IMR-90 (cell line): ENCODE measurements at regions not wholly inside any gene's neighbourhood (a gene's known extent, or its start where the extent isn't known, plus 50 kb on each side); places are given as distances from the start of the nearest gene placed in this dataset.

Experiments
- ATAC-seq: fragments of 200-7000 bp; cut with Tn5 transposase; 2 replicates; pipeline ENCODE4 v1.9.1; 2020; ENCODE audit warnings: low read depth, mild to moderate bottlenecking, moderate library complexity
- BruUV-seq: library from RNA; stranded (reverse); fragments of 400-500 nt; replicated peaks from 2 replicates; lab custom pipeline; 2021; lab: Mats Ljungman, UMichigan
- CTCF ChIA-PET: fragments of 300-600 bp; formaldehyde crosslinking; extraction: SDS; loops from one replicate; lab custom pipeline; 2021; ENCODE audit warnings: antibody characterized with exemption; lab: Yijun Ruan, JAX
- POLR2A ChIA-PET: fragments of 300-600 bp; sonication (Branson Sonifier 250); formaldehyde crosslinking; loops from one replicate; lab custom pipeline; 2022; ENCODE audit warnings: antibody characterized with exemption; ENCODE audit not compliant: unreplicated experiment; lab: Charles Lee
- DNase-seq: peaks from one replicate; pipeline ENCODE4 v3.0.0; 2013
- H2AFZ ChIP-seq: replicated peaks from 2 replicates; pipeline ENCODE3; 2013; ENCODE audit warnings: low read length, mild to moderate bottlenecking; ENCODE audit not compliant: poor library complexity
- H2AK5ac ChIP-seq: 2 replicates; pipeline ENCODE4 v1.6.1; 2013; ENCODE audit warnings: low read depth, low read length, inconsistent platforms
- H2AK9ac ChIP-seq: replicated peaks from 2 replicates; pipeline ENCODE3; 2013; ENCODE audit warnings: mild to moderate bottlenecking, low read depth, low read length, moderate library complexity; ENCODE audit not compliant: poor library complexity
- H2BK120ac ChIP-seq: 2 replicates; pipeline ENCODE4 v1.6.1; 2013; ENCODE audit warnings: low read depth, low read length, inconsistent platforms
- H2BK15ac ChIP-seq: 3 replicates; pipeline ENCODE4 v1.6.1; 2013; ENCODE audit warnings: low read depth, low read length, inconsistent platforms
- H2BK20ac ChIP-seq: 2 replicates; pipeline ENCODE4 v1.6.1; 2013; ENCODE audit warnings: low read depth, mild to moderate bottlenecking, inconsistent platforms, low read length, moderate library complexity
- H2BK5ac ChIP-seq: 2 replicates; pipeline ENCODE4 v1.6.1; 2013; ENCODE audit warnings: mild to moderate bottlenecking, low read depth, low read length, inconsistent platforms; ENCODE audit not compliant: poor library complexity, severe bottlenecking
- H3K14ac ChIP-seq: replicated peaks from 2 replicates; pipeline ENCODE4 v1.6.1; 2013; ENCODE audit warnings: low read depth, low read length, inconsistent platforms
- H3K18ac ChIP-seq: 2 replicates; pipeline ENCODE4 v1.6.1; 2013; ENCODE audit warnings: low read depth, low read length, control low read depth
- H3K23ac ChIP-seq: 2 replicates; pipeline ENCODE4 v1.6.1; 2013; ENCODE audit warnings: low read depth, low read length, inconsistent platforms
- H3K27ac ChIP-seq: 2 replicates; pipeline ENCODE4 v1.5.1; 2013; ENCODE audit warnings: mild to moderate bottlenecking, control low read depth, low read length; ENCODE audit not compliant: insufficient read depth
- H3K27me3 ChIP-seq: 2 replicates; pipeline ENCODE4 v1.6.1; 2013; ENCODE audit warnings: low read length; ENCODE audit not compliant: control insufficient read depth, insufficient read depth
- H3K36me3 ChIP-seq: 2 replicates; pipeline ENCODE4 v1.6.1; 2013; ENCODE audit warnings: low read length, mixed read lengths; ENCODE audit not compliant: control insufficient read depth, insufficient read depth
- H3K4ac ChIP-seq: 2 replicates; pipeline ENCODE4 v1.6.1; 2013; ENCODE audit warnings: low read depth, low read length, inconsistent platforms
- H3K4me1 ChIP-seq: 2 replicates; pipeline ENCODE4 v1.6.1; 2013; ENCODE audit warnings: low read length, mixed read lengths; ENCODE audit not compliant: control insufficient read depth, insufficient read depth
- H3K4me2 ChIP-seq: 2 replicates; pipeline ENCODE4 v1.6.1; 2013; ENCODE audit warnings: low read depth, mild to moderate bottlenecking, control low read depth, low read length, moderate library complexity
- H3K4me3 ChIP-seq: 2 replicates; pipeline ENCODE4 v1.5.1; 2013; ENCODE audit warnings: low read depth, mild to moderate bottlenecking, control low read depth, low read length, moderate library complexity; ENCODE audit not compliant: insufficient read depth
- H3K56ac ChIP-seq: 2 replicates; pipeline ENCODE4 v1.6.1; 2013; ENCODE audit warnings: low read length, inconsistent platforms; ENCODE audit not compliant: insufficient read depth; ENCODE audit errors: extremely low read depth
- H3K79me1 ChIP-seq, 2 experiments: 2 replicates each; pipeline ENCODE4 v1.6.1; 2013; ENCODE audit warnings: low read length in 2 of 2, inconsistent platforms in 1 of 2, low read depth in 1 of 2
- H3K9ac ChIP-seq: 2 replicates; pipeline ENCODE4 v1.6.1; 2013; ENCODE audit warnings: low read depth, low read length, control low read depth
- H3K9me1 ChIP-seq: 2 replicates; pipeline ENCODE4 v1.6.1; 2013; ENCODE audit warnings: low read length, inconsistent platforms; ENCODE audit not compliant: insufficient read depth
- H3K9me3 ChIP-seq: 2 replicates; pipeline ENCODE4 v1.6.1; 2013; ENCODE audit warnings: low read length; ENCODE audit not compliant: control insufficient read depth, insufficient read depth
- H4K20me1 ChIP-seq: 2 replicates; pipeline ENCODE4 v1.6.1; 2013; ENCODE audit warnings: low read length, inconsistent platforms; ENCODE audit not compliant: insufficient read depth
- H4K5ac ChIP-seq: 2 replicates; pipeline ENCODE4 v1.6.1; 2013; ENCODE audit warnings: mild to moderate bottlenecking, low read depth, low read length, control low read depth
- H4K8ac ChIP-seq, 2 experiments: 2 replicates each; pipeline ENCODE4 v1.6.1; 2013; ENCODE audit warnings: low read depth in 2 of 2, low read length in 2 of 2, control low read depth in 1 of 2, inconsistent platforms in 1 of 2
- H4K91ac ChIP-seq: 2 replicates; pipeline ENCODE4 v1.6.1; 2013; ENCODE audit warnings: low read depth, low read length, inconsistent platforms; ENCODE audit not compliant: insufficient read depth
- MAFK ChIP-seq: IDR thresholded peaks from 2 replicates; pipeline ENCODE4 v1.6.1; 2012; ENCODE audit warnings: low read depth, low read length, improper control_type of control experiment
- WGBS, 2 experiments: methylation state at CpG; one replicate each; pipeline versions ENCODE4 v1.1.5 to v1.1.7; 2013; ENCODE audit warnings: missing lambda C conversion rate in 2 of 2; ENCODE audit not compliant: insufficient read length in 1 of 2; ENCODE audit errors: extremely low coverage in 2 of 2; 5-methylcytosine and 5-hydroxymethylcytosine counted together
- dilution Hi-C: fragments of 300-500 bp; cut with HindIII; formaldehyde crosslinking; loops from one replicate; pipeline ENCODE4 v1.14.3; 2018; ENCODE audit warnings: low sequenced_read_pairs; ENCODE audit not compliant: unreplicated experiment
- in situ Hi-C: fragments of 300-500 bp; cut with MboI; formaldehyde crosslinking; loops from 3 replicates; pipeline ENCODE4 v1.14.3; 2019; ENCODE audit warnings: low sequenced_read_pairs, inconsistent platforms, mixed read lengths
- intact Hi-C: fragments of 100-400 bp; cut with micrococcal nuclease; formaldehyde crosslinking; loops from 2 replicates; pipeline ENCODE4 v1.10.0; 2022

GRCh38 chr2:126784621-126785020 is 114.1 kb upstream of the TEX51 start:
- POLR2A ChIA-PET: no interaction called here
- Histone ChIP-seq H2BK120ac (no peak overlapping the region), H3K4me3 (no peak overlapping the region), H2AFZ (no peak overlapping the region), H3K36me3 (no peaks in the 10 kb centered on the region), H4K20me1 (no peaks in the 10 kb centered on the region), H3K9me1 (no peaks in the 10 kb centered on the region), H2AK9ac (no peak overlapping the region), H3K4me1 (no peaks in the 10 kb centered on the region), H2AK5ac (no peak overlapping the region), H4K8ac (no peak overlapping the region), H4K91ac (no peak overlapping the region), H3K27me3 (peaks cover 2% of the 10 kb centered on the region; the same call in 1 of the 2 replicates), H3K27ac (no peak overlapping the region), H3K23ac (no peak overlapping the region), H3K79me1 (no peaks in the 10 kb centered on the region), H4K5ac (no peak overlapping the region), H3K18ac (no peak overlapping the region), H3K4ac (no peak overlapping the region), H3K9me3 (no peaks in the 10 kb centered on the region), H3K9ac (no peak overlapping the region), H3K14ac (no peak overlapping the region), H3K4me2 (no peak overlapping the region), H2BK15ac (no peak overlapping the region), H2BK5ac (no peak overlapping the region), H3K56ac (no peak overlapping the region), H2BK20ac (no peak overlapping the region)
- WGBS, 2 experiments: 63% methylated on average over 1 of the region's 2 CpGs; no CpG with 5 or more reads in 1 of the 2 experiments
- BruUV-seq: no TSS peak
- DNase-seq: no peak
- CTCF ChIA-PET: no interaction called here
- dilution Hi-C loops (no loop called here), in situ Hi-C loops (no loop called here), intact Hi-C loops (no loop called here)
- ATAC-seq: no peak
- no peak for TF ChIP-seq MAFK
